A549 (cell line): ENCODE measurements at regions not wholly inside any gene's neighbourhood (a gene's known extent, or its start where the extent isn't known, plus 50 kb on each side); places are given as distances from the start of the nearest gene placed in this dataset.
A peak's percentile ranks its signal among the peaks of the same experiment; 100 is the strongest.

Experiments
- ATAC-seq, 2 experiments: fragments of 200-7000 bp in 1 of 2; fragments of >200 bp in 1 of 2; cut with Nextera tagmentation in 1 of 2; cut with Tn5 transposase in 1 of 2; 3 replicates each; pipeline versions ENCODE4 v1.8.0 to v1.9.1; 2018 to 2020; ENCODE audit warnings: mild to moderate bottlenecking in 1 of 2, moderate library complexity in 1 of 2
- CTCF ChIA-PET: fragments of 300-600 bp; sonication (Branson Sonifier 250); formaldehyde crosslinking; extraction: SDS; loops from one replicate; lab custom pipeline; 2021; ENCODE audit warnings: antibody characterized with exemption, inconsistent platforms; lab: Yijun Ruan, JAX
- POLR2A ChIA-PET: fragments of 350-600 bp; formaldehyde crosslinking; extraction: SDS; loops from one replicate; lab custom pipeline; 2021; ENCODE audit warnings: antibody characterized with exemption, inconsistent platforms; lab: Yijun Ruan, JAX
- DNase-seq, 2 experiments: peaks; one replicate each; pipeline versions ENCODE4 v3.0.0 to v3.0.0-alpha.2; 2011 to 2016; ENCODE audit warnings: low read depth in 1 of 2, low spot score in 1 of 2
- FAIRE-seq: peaks from 2 replicates; lab custom pipeline; 2011; peaks lifted over from hg19 to GRCh38; lab: Jason Lieb, UNC
- H3K27ac ChIP-seq, 2 experiments: fragments of >200 bp; sonication (Bioruptor Twin); formaldehyde crosslinking; 3 replicates each; pipeline ENCODE4 v1.5.1; 2016 to 2017
- H3K4me1 ChIP-seq: fragments of >200 bp; sonication (Bioruptor Twin); formaldehyde crosslinking; 3 replicates; pipeline ENCODE4 v1.6.1; 2016
- H3K4me2 ChIP-seq: fragments of >200 bp; sonication (Bioruptor Twin); formaldehyde crosslinking; 3 replicates; pipeline ENCODE4 v1.6.1; 2016
- H3K4me3 ChIP-seq: fragments of >200 bp; sonication (Bioruptor Twin); formaldehyde crosslinking; 3 replicates; pipeline ENCODE4 v1.5.1; 2016
- H3K9me3 ChIP-seq: fragments of >200 bp; sonication (Bioruptor Twin); formaldehyde crosslinking; 3 replicates; pipeline ENCODE4 v1.6.1; 2016
- CBX8 ChIP-seq: fragments of 200-600 bp; sonication (generic); IDR thresholded peaks from 2 replicates; pipeline ENCODE4 v1.6.1; 2016
- CEBPB ChIP-seq, 2 experiments: fragments of >200 bp in 1 of 2; sonication (Bioruptor Twin) in 1 of 2; formaldehyde crosslinking in 1 of 2; IDR thresholded peaks; 2 replicates each; pipeline ENCODE4 v1.6.1; 2012 to 2016
- EHF ChIP-seq: fragments of 250-450 bp; sonication (Bioruptor Pico); IDR thresholded peaks from 2 replicates; pipeline ENCODE4 v1.5.0; 2020; ENCODE audit warnings: mild to moderate bottlenecking
- EHMT2 ChIP-seq: fragments of 200-600 bp; sonication (generic); IDR thresholded peaks from 2 replicates; pipeline ENCODE4 v1.6.1; 2016; ENCODE audit warnings: antibody characterized with exemption, low read depth, mild to moderate bottlenecking, moderate library complexity
- EP300 ChIP-seq, 2 experiments: fragments of >200 bp; sonication (Bioruptor Twin); formaldehyde crosslinking; IDR thresholded peaks; 2 replicates in 1 of 2; 3 replicates in 1 of 2; pipeline ENCODE4 v1.6.1; 2016 to 2017
- FOSB ChIP-seq: fragments of 250-450 bp; sonication (Bioruptor Pico); IDR thresholded peaks from 2 replicates; pipeline ENCODE4 v1.5.0; 2020; ENCODE audit warnings: mild to moderate bottlenecking, moderate library complexity
- FOSL2 ChIP-seq, 2 experiments: fragments of 450-650 bp in 1 of 2; fragments of >200 bp in 1 of 2; sonication (Bioruptor Twin) in 1 of 2; formaldehyde crosslinking; IDR thresholded peaks; 2 replicates each; pipeline versions ENCODE4 v1.5.0 to v1.6.1; 2016 to 2020; ENCODE audit warnings: mild to moderate bottlenecking in 1 of 2, moderate library complexity in 1 of 2
- HOXA7 ChIP-seq: fragments of 250-450 bp; sonication (Bioruptor Pico); IDR thresholded peaks from 2 replicates; pipeline ENCODE4 v1.5.0; 2020; ENCODE audit warnings: mild to moderate bottlenecking, moderate library complexity
- MAFK ChIP-seq: fragments of 450-650 bp; IDR thresholded peaks from 2 replicates; pipeline ENCODE4 v1.6.1; 2014; ENCODE audit not compliant: partially characterized antibody
- NFE2L2 ChIP-seq: fragments of 150-350 bp; conservative IDR thresholded peaks from 2 replicates; pipeline ENCODE4 v1.6.1; 2014; ENCODE audit warnings: low read length
- SMC3 ChIP-seq: fragments of >200 bp; sonication (Bioruptor Twin); formaldehyde crosslinking; IDR thresholded peaks from 3 replicates; pipeline ENCODE4 v1.6.1; 2018; ENCODE audit warnings: inconsistent platforms
- TP53 ChIP-seq: fragments of 250-450 bp; sonication (Bioruptor Pico); IDR thresholded peaks from 2 replicates; pipeline ENCODE4 v1.5.0; 2021; ENCODE audit warnings: mild to moderate bottlenecking, moderate library complexity
- ZC3H11A ChIP-seq: fragments of 450-650 bp; IDR thresholded peaks from 2 replicates; pipeline ENCODE4 v1.6.1; 2014; ENCODE audit warnings: antibody characterized with exemption, mild to moderate bottlenecking
- ZSCAN20 ChIP-seq: fragments of 250-450 bp; sonication (Bioruptor Pico); IDR thresholded peaks from 2 replicates; pipeline ENCODE4 v1.8.0; 2022; ENCODE audit warnings: mild to moderate bottlenecking, moderate library complexity
- WGBS: methylation state at CpG from one replicate; pipeline ENCODE4 v1.1.6; 2017; ENCODE audit errors: missing lambda C conversion rate; 5-methylcytosine and 5-hydroxymethylcytosine counted together
- TF ChIP-seq, protein P1 (sequence below): IDR thresholded peaks from 2 replicates; pipeline ENCODE4 v1.6.1; 2012; ENCODE audit warnings: low read depth, borderline replicate concordance
- TF ChIP-seq, protein P2 (sequence below): fragments of >200 bp; sonication (Bioruptor Twin); formaldehyde crosslinking; IDR thresholded peaks from 3 replicates; pipeline ENCODE4 v1.5.1; 2016
- TF ChIP-seq, protein P3 (sequence below): fragments of 200-600 bp; sonication (generic); IDR thresholded peaks from 2 replicates; pipeline ENCODE4 v1.6.1; 2016; ENCODE audit warnings: antibody characterized with exemption, mild to moderate bottlenecking, moderate library complexity
- TF ChIP-seq, protein P4 (sequence below): fragments of 250-450 bp; sonication (Bioruptor Pico); IDR thresholded peaks from 2 replicates; pipeline ENCODE4 v1.5.0; 2021; ENCODE audit warnings: mild to moderate bottlenecking, moderate library complexity, borderline replicate concordance
- TF ChIP-seq, protein P5 (sequence below): IDR thresholded peaks from 2 replicates; pipeline ENCODE4 v1.6.1; 2012

DNA sequence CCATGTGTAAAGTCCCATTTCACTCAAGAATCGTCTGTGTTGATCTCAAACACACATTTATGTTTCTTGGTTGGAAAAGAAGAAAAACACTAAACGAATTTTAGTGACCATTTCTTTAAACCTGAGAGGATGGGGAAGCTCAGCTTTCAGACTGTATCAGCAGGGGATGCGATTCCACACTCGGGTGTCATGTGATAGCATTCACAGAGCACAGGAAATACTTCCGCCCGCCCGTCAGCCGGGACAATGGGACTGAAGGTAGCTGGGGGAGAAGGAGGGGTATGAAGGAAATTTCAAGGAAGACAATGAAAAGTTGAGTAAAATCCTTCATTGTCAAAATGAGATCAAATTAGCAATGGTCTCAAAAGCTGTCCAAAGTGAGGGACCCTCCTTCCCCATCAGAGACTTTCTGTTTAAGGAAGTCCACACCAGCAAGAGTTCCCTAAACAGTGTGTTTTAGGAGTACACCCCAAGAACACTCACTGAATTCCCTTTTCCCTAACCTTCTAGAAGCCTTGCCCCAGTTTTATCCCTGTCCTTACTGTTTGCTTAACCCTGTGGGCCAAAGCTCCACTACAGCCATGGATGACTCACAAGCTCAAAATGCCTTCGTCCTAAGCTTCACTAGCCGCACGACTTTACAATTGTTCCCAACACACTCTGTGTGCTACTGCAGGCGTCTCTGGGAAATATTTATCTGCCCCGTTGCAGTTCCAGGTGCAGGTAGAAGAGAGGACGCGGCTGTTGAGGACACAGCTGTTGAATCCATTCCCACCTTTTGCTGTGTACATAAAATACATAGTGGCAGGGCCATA is 51.4 kb upstream of the SIM2 start:
- ATAC-seq (peak; percentile 59 to 83; a peak in 3 of 6 replicates), DNase-seq (peak; percentile 21 to 35)

More for the DNA sequence above, 51.4 kb upstream of the SIM2 start:
- POLR2A ChIA-PET: no interaction called here
- no peak overlapping the region for H3K4me3 ChIP-seq
- peak overlapping the region; percentile 66 for H3K4me2 ChIP-seq
- 59% methylated on average over 15 of the region's 15 CpGs for WGBS
- no peak for FAIRE-seq
- peaks cover 10% of the 10 kb centered on the region for H3K4me1 ChIP-seq
- peak overlapping the region; percentile 48 to 76; a peak in 5 of 6 replicates for H3K27ac ChIP-seq
- TF ChIP-seq, protein P1, sequence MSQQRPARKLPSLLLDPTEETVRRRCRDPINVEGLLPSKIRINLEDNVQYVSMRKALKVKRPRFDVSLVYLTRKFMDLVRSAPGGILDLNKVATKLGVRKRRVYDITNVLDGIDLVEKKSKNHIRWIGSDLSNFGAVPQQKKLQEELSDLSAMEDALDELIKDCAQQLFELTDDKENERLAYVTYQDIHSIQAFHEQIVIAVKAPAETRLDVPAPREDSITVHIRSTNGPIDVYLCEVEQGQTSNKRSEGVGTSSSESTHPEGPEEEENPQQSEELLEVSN: 0 out of 2 replicates have a peak, but pooled peaks have one; percentile 20
- no peak for TF ChIP-seq CEBPB (IDR thresholded peaks at IDR 0.05)
- no peak for TF ChIP-seq HOXA7 (CRISPR knock-in tag)
- no peak for TF ChIP-seq EHMT2
- no peak for TF ChIP-seq SMC3
- no peak for TF ChIP-seq EHF
- TF ChIP-seq ZSCAN20 (CRISPR knock-in tag): no peak
- no peak for TF ChIP-seq ZC3H11A
- TF ChIP-seq, protein P2, sequence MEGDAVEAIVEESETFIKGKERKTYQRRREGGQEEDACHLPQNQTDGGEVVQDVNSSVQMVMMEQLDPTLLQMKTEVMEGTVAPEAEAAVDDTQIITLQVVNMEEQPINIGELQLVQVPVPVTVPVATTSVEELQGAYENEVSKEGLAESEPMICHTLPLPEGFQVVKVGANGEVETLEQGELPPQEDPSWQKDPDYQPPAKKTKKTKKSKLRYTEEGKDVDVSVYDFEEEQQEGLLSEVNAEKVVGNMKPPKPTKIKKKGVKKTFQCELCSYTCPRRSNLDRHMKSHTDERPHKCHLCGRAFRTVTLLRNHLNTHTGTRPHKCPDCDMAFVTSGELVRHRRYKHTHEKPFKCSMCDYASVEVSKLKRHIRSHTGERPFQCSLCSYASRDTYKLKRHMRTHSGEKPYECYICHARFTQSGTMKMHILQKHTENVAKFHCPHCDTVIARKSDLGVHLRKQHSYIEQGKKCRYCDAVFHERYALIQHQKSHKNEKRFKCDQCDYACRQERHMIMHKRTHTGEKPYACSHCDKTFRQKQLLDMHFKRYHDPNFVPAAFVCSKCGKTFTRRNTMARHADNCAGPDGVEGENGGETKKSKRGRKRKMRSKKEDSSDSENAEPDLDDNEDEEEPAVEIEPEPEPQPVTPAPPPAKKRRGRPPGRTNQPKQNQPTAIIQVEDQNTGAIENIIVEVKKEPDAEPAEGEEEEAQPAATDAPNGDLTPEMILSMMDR: no peak
- TF ChIP-seq, protein P3, sequence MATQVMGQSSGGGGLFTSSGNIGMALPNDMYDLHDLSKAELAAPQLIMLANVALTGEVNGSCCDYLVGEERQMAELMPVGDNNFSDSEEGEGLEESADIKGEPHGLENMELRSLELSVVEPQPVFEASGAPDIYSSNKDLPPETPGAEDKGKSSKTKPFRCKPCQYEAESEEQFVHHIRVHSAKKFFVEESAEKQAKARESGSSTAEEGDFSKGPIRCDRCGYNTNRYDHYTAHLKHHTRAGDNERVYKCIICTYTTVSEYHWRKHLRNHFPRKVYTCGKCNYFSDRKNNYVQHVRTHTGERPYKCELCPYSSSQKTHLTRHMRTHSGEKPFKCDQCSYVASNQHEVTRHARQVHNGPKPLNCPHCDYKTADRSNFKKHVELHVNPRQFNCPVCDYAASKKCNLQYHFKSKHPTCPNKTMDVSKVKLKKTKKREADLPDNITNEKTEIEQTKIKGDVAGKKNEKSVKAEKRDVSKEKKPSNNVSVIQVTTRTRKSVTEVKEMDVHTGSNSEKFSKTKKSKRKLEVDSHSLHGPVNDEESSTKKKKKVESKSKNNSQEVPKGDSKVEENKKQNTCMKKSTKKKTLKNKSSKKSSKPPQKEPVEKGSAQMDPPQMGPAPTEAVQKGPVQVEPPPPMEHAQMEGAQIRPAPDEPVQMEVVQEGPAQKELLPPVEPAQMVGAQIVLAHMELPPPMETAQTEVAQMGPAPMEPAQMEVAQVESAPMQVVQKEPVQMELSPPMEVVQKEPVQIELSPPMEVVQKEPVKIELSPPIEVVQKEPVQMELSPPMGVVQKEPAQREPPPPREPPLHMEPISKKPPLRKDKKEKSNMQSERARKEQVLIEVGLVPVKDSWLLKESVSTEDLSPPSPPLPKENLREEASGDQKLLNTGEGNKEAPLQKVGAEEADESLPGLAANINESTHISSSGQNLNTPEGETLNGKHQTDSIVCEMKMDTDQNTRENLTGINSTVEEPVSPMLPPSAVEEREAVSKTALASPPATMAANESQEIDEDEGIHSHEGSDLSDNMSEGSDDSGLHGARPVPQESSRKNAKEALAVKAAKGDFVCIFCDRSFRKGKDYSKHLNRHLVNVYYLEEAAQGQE: no peak
- TF ChIP-seq CBX8: no peak
- no peak for TF ChIP-seq FOSB (CRISPR knock-in tag)
- TF ChIP-seq FOSL2 (IDR thresholded peaks at IDR 0.05): no peak
- TF ChIP-seq FOSL2 (CRISPR knock-in tag; IDR thresholded peaks at IDR 0.05): peak; percentile 26; the same call in 1 of the 2 replicates
- TF ChIP-seq, protein P4, sequence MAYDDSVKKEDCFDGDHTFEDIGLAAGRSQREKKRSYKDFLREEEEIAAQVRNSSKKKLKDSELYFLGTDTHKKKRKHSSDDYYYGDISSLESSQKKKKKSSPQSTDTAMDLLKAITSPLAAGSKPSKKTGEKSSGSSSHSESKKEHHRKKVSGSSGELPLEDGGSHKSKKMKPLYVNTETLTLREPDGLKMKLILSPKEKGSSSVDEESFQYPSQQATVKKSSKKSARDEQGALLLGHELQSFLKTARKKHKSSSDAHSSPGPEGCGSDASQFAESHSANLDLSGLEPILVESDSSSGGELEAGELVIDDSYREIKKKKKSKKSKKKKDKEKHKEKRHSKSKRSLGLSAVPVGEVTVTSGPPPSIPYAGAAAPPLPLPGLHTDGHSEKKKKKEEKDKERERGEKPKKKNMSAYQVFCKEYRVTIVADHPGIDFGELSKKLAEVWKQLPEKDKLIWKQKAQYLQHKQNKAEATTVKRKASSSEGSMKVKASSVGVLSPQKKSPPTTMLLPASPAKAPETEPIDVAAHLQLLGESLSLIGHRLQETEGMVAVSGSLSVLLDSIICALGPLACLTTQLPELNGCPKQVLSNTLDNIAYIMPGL: no peak
- TF ChIP-seq TP53 (CRISPR knock-in tag): no peak
- TF ChIP-seq MAFK: no peak
- TF ChIP-seq, protein P5, sequence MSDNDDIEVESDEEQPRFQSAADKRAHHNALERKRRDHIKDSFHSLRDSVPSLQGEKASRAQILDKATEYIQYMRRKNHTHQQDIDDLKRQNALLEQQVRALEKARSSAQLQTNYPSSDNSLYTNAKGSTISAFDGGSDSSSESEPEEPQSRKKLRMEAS: peak; percentile 51; the same call in 1 of the 2 replicates
- TF ChIP-seq NFE2L2: no peak
- no peak for TF ChIP-seq EP300 (IDR thresholded peaks at IDR 0.05)
- CTCF ChIA-PET: interaction anchor here (1.1 to 2.3 kb wide), 2 partner anchors 16 to 142 kb away, joined by 3 to 9 read pairs; no protein-coding TSS in a partner anchor
- H3K9me3 ChIP-seq: no peaks in the 10 kb centered on the region
